ENCODE measurements at regions not wholly inside any gene's neighbourhood (a gene's known extent, or its start where the extent isn't known, plus 50 kb on each side); places are given as distances from the start of the nearest gene placed in this dataset.

GRCh38 chr2:67712484-67712883 lies 315.4 kb downstream of the ETAA1 start:
- no peak for DNase-seq

- no peak for DNase-seq
Observed at GRCh38 chr2:67713376-67713775, 316.2 kb downstream of the ETAA1 start.

- DNase-seq = no peak
Observed at GRCh38 chr2:67716895-67717396, 319.8 kb downstream of the ETAA1 start.

- no peak for DNase-seq
Observed at GRCh38 chr2:67717692-67718091, 320.6 kb downstream of the ETAA1 start.

- DNase-seq = no peak
Observed at GRCh38 chr2:67719351-67719750, 322.2 kb downstream of the ETAA1 start.

GRCh38 chr2:67721516-67721915 lies 324.4 kb downstream of the ETAA1 start:
- DNase-seq = no peak

GRCh38 chr2:67724261-67724660 lies 327.1 kb downstream of the ETAA1 start:
- DNase-seq = no peak

- DNase-seq = no peak
Observed at GRCh38 chr2:67725731-67726130, 328.6 kb downstream of the ETAA1 start.

- no peak for DNase-seq
Observed at GRCh38 chr2:67726416-67726815, 329.3 kb downstream of the ETAA1 start.

GRCh38 chr2:67727131-67727530 lies 330.0 kb downstream of the ETAA1 start:
- no peak for DNase-seq

GRCh38 chr2:67727623-67728022 lies 330.5 kb downstream of the ETAA1 start:
- DNase-seq = no peak

GRCh38 chr2:67729474-67729873 lies 332.3 kb downstream of the ETAA1 start:
- no peak for DNase-seq

- DNase-seq = no peak
Observed at GRCh38 chr2:67733517-67733916, 329.3 kb downstream of the C1D start.

- DNase-seq = no peak
Observed at GRCh38 chr2:67752199-67752598, 310.6 kb downstream of the C1D start.

- no peak for DNase-seq
Observed at GRCh38 chr2:67752969-67753368, 309.8 kb downstream of the C1D start.

- DNase-seq = no peak
Observed at GRCh38 chr2:67755156-67755882, 307.5 kb downstream of the C1D start.

GRCh38 chr2:67760995-67761394 lies 301.8 kb downstream of the C1D start:
- no peak for DNase-seq

GRCh38 chr2:67771380-67771779 lies 291.4 kb downstream of the C1D start:
- no peak for DNase-seq

- DNase-seq = no peak
Observed at GRCh38 chr2:67772216-67773170, 290.3 kb downstream of the C1D start.

- DNase-seq = no peak
Observed at GRCh38 chr2:67773851-67774250, 289.0 kb downstream of the C1D start.

GRCh38 chr2:67776276-67776675 lies 286.5 kb downstream of the C1D start:
- no peak for DNase-seq

- no peak for DNase-seq
Observed at GRCh38 chr2:67777010-67777409, 285.8 kb downstream of the C1D start.

GRCh38 chr2:67777836-67778429 lies 284.9 kb downstream of the C1D start:
- no peak for DNase-seq
